Ovary (tissue), 7 donors: ENCODE measurements at regions not wholly inside any gene's neighbourhood (a gene's known extent, or its start where the extent isn't known, plus 50 kb on each side); places are given as distances from the start of the nearest gene placed in this dataset.

Experiments used
- DNase-seq, 5 donors: peaks; one replicate each; pipeline ENCODE4 v3.0.0-alpha.2; 2019 to 2020
- H3K27ac ChIP-seq, 2 donors: fragments of 200-600 bp; one replicate each; pipeline versions ENCODE4 v1.5.1 to v1.8.0; 2019 to 2022
- H3K27me3 ChIP-seq: fragments of 200-600 bp; one replicate; pipeline ENCODE4 v1.8.0; 2022
- H3K36me3 ChIP-seq: fragments of 200-600 bp; sonication (generic); one replicate; pipeline ENCODE4 v1.5.1; 2019
- H3K4me1 ChIP-seq: one replicate; pipeline ENCODE4 v1.8.1; 2013; ENCODE audit warnings: mild to moderate bottlenecking, moderate library complexity; ENCODE audit not compliant: insufficient read depth
- H3K4me3 ChIP-seq: fragments of 200-600 bp; sonication (generic); one replicate; pipeline ENCODE4 v1.5.1; 2017
- H3K9me3 ChIP-seq, 2 donors: fragments of 200-600 bp in 1 of 2; sonication (generic) in 1 of 2; one replicate each; pipeline versions ENCODE4 v1.5.1 to v1.8.1; 2013 to 2019; ENCODE audit warnings: mild to moderate bottlenecking in 1 of 2, moderate library complexity in 1 of 2
- EP300 ChIP-seq: sonication (generic); formaldehyde crosslinking; IDR thresholded peaks from one replicate; pipeline ENCODE4 v1.6.1; 2017; ENCODE audit warnings: antibody characterized with exemption
- POLR2A ChIP-seq: fragments of 450-650 bp; IDR thresholded peaks from one replicate; pipeline ENCODE4 v1.6.1; 2017; ENCODE audit warnings: antibody characterized with exemption, mild to moderate bottlenecking, moderate library complexity
- WGBS, 3 donors: extraction: QIAGEN DNeasy Blood & Tissue Kit in 1 of 3; methylation state at CpG; one replicate each; pipeline versions ENCODE4 v1.1.5 to v1.1.7; 2013 to 2017; 5-methylcytosine and 5-hydroxymethylcytosine counted together
- intact Hi-C, 4 donors: fragments of 100-400 bp; cut with DNase I; formaldehyde crosslinking; loops; one replicate each; pipeline versions ENCODE4 v1.11.0 to v1.15.1; 2022 to 2023
- TF ChIP-seq, protein P1 (sequence below), 3 donors: fragments of 450-650 bp in 2 of 3; fragments of 200-600 bp in 1 of 3; IDR thresholded peaks; one replicate each; pipeline versions ENCODE4 v1.5.1 to v1.8.0; 2016 to 2022; ENCODE audit warnings: antibody characterized with exemption in 3 of 3, mild to moderate bottlenecking in 1 of 3
- donor health status: DM: no; HTN: no; CAD: no; lungs with moderate emphysema.
- donor health status: DM: no; HTN: no; CAD: no.
- donor health status: Bipolar disorder and iron deficiency.
- donor health status: DM: no; HTN: no; CAD: no.
- donor health status: DM: yes; HTN: yes; CAD: no.

DNA sequence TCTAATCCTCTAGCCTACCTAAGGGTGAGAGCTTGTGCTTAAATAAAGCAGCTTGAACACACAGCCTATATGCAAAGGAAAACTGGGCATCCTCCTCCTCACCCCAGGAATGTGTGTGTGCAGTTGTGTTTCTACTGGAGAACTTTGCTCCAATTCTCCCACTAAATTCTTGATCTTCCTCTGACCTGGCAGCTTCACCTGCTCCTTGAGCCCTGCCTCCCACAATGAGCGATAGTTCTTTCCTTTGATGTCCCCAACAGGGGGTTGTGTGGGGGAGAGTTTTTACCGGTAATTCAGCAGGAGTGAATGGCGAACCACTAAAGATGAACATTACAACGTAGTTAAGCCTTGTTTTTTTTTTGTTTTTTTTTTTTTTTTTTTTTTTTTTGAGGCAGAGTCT lies 113.5 kb upstream of the RCN1 start:
- no peaks in the 10 kb centered on the region for H3K36me3 ChIP-seq
- no peak overlapping the region for H3K4me3 ChIP-seq
- H3K9me3 ChIP-seq = no peaks in the 10 kb centered on the region
- intact Hi-C loops = no loop called here
- no peaks in the 10 kb centered on the region for H3K27me3 ChIP-seq
- WGBS, 3 donors = 16 to 23% (median 18%) methylated on average over 4 of the region's 4 CpGs
- no peak for DNase-seq
- no peak overlapping the region for H3K27ac ChIP-seq
- H3K4me1 ChIP-seq = no peaks in the 10 kb centered on the region
- TF ChIP-seq POLR2A (no peak), EP300 (no peak)
- TF ChIP-seq, protein P1, sequence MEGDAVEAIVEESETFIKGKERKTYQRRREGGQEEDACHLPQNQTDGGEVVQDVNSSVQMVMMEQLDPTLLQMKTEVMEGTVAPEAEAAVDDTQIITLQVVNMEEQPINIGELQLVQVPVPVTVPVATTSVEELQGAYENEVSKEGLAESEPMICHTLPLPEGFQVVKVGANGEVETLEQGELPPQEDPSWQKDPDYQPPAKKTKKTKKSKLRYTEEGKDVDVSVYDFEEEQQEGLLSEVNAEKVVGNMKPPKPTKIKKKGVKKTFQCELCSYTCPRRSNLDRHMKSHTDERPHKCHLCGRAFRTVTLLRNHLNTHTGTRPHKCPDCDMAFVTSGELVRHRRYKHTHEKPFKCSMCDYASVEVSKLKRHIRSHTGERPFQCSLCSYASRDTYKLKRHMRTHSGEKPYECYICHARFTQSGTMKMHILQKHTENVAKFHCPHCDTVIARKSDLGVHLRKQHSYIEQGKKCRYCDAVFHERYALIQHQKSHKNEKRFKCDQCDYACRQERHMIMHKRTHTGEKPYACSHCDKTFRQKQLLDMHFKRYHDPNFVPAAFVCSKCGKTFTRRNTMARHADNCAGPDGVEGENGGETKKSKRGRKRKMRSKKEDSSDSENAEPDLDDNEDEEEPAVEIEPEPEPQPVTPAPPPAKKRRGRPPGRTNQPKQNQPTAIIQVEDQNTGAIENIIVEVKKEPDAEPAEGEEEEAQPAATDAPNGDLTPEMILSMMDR (IDR thresholded peaks at IDR 0.05) = no peak

DNA sequence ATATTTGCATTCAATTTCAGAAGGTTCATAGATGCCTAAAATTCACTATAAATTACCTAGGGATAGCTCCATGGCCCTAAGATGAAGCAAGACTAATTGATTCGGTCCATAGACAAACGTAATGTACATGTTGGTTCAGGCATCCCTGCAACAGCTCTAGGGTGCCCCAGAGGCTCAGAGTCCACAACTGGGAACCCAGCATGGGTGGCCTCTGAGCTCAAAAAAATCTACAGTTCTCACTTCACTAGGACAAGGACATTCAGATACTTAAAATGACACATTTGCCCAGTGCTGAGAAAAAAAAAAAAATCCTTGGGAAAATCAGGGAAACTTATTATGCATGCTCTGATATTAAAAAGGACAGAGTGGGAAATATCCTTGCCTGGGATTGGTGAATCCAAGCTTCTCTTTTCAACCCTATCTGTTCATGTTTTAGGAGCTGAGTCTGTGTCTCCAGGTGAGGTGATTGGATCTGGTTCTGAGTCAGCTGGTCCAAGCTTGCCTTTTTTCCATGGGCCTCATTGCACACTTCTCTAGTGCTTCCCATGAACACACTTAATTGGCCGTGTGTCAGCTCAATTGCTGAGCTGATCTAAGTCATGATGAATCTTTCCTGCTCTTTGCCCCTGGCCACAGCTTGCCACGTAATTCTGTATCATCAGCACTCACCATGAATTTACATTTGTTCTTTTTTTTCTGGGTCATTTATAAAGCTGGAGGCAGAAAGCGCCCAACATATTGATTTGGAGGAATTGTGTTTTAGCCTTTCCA lies 116.3 kb upstream of the RCN1 start:
- Histone ChIP-seq H3K9me3 (no peaks in the 10 kb centered on the region), H3K4me1 (no peaks in the 10 kb centered on the region), H3K4me3 (no peak overlapping the region), H3K27me3 (no peaks in the 10 kb centered on the region), H3K27ac (no peak overlapping the region), H3K36me3 (no peaks in the 10 kb centered on the region)
- WGBS, 3 donors = 65 to 76% (median 70%) methylated on average over 5 of the region's 5 CpGs
- no peak for TF ChIP-seq EP300
- TF ChIP-seq, protein P1 (IDR thresholded peaks at IDR 0.05) = no peak
- TF ChIP-seq POLR2A = no peak
- no peak for DNase-seq
- intact Hi-C loops = no loop called here

DNA sequence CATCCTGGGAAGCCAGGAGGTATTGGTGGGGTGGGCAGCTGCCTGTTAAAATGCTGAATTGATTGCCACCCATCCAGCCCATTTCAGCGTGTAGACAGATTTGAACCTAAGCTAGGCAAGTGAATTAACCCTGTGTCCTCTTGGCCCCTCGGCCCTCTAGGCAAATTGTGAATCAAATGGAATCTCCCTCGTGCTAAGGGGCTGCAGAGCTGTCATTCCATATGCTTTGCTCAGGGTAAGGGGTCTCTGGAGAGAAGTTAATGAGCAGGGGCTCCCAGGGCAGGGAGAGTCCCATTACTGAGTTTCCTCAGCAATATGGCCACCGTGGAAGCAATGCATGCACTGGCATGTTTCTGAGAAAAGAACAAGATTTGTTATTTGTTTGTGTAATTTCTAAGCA lies 117.7 kb upstream of the RCN1 start:
- Histone ChIP-seq H3K36me3 (no peaks in the 10 kb centered on the region), H3K4me1 (no peaks in the 10 kb centered on the region), H3K27ac (no peak overlapping the region), H3K4me3 (no peak overlapping the region), H3K9me3 (no peaks in the 10 kb centered on the region), H3K27me3 (no peaks in the 10 kb centered on the region)
- WGBS, 3 donors = 66 to 76% (median 75%) methylated on average over 4 of the region's 4 CpGs
- intact Hi-C loops = no loop called here
- DNase-seq = no peak
- TF ChIP-seq POLR2A (no peak), EP300 (no peak)
- TF ChIP-seq, protein P1 (IDR thresholded peaks at IDR 0.05) = no peak

DNA sequence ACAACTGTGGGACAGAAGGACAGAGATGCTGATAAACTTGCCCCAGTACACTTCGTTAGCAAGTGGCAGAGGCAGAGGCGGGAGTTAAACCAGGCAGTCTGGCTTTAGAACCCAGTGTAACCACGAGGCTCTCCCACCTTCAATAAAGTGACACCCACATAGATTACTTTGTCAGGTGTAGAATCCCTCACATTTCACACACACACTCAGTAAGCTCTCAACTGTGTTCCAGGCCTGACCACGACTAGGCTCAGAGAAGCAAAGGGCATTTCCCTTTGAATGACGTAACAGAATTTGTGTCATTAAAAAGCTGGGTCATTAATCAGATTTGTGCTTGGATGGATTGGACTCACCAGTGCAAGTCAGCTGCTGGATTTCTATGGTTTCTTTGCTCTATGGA lies 118.3 kb upstream of the RCN1 start:
- Histone ChIP-seq H3K36me3 (no peaks in the 10 kb centered on the region), H3K4me3 (no peak overlapping the region), H3K4me1 (no peaks in the 10 kb centered on the region), H3K27ac (no peak overlapping the region), H3K9me3 (no peaks in the 10 kb centered on the region), H3K27me3 (no peaks in the 10 kb centered on the region)
- WGBS, 3 donors = 70 to 83% (median 74%) methylated on average over 5 of the region's 5 CpGs
- TF ChIP-seq, protein P1 (IDR thresholded peaks at IDR 0.05) = no peak
- TF ChIP-seq POLR2A (no peak), EP300 (no peak)
- intact Hi-C loops = no loop called here
- DNase-seq = no peak
